Endodermal cell (in vitro differentiated cells): ENCODE measurements at regions not wholly inside any gene's neighbourhood (a gene's known extent, or its start where the extent isn't known, plus 50 kb on each side); places are given as distances from the start of the nearest gene placed in this dataset.

ENCODE experiments used
- DNase-seq: peaks from one replicate; pipeline ENCODE4 v3.0.0-alpha.2; 2017
- H3K27ac ChIP-seq: 2 replicates; pipeline ENCODE4 v1.5.1; 2013; ENCODE audit warnings: mild to moderate bottlenecking, low read depth, low read length, moderate library complexity
- H3K27me3 ChIP-seq: 2 replicates; pipeline ENCODE4 v1.6.1; 2013; ENCODE audit warnings: mild to moderate bottlenecking, low read length, moderate library complexity; ENCODE audit not compliant: insufficient read depth, control insufficient read depth, poor library complexity, severe bottlenecking
- H3K36me3 ChIP-seq: 2 replicates; pipeline ENCODE4 v1.7.0; 2013; ENCODE audit warnings: mild to moderate bottlenecking, low read length, moderate library complexity; ENCODE audit not compliant: control insufficient read depth, insufficient read depth
- H3K4me1 ChIP-seq: one replicate; pipeline ENCODE4 v1.7.0; 2013; ENCODE audit warnings: low read length; ENCODE audit not compliant: control insufficient read depth, insufficient read depth
- H3K4me3 ChIP-seq: 2 replicates; pipeline ENCODE4 v1.5.1; 2013; ENCODE audit warnings: mild to moderate bottlenecking, low read length, moderate library complexity
- H3K9ac ChIP-seq: 2 replicates; pipeline ENCODE4 v1.6.1; 2013; ENCODE audit warnings: mild to moderate bottlenecking, low read length, moderate library complexity; ENCODE audit not compliant: poor library complexity, severe bottlenecking; ENCODE audit errors: extremely low read depth
- H3K9me3 ChIP-seq: 2 replicates; pipeline ENCODE4 v1.6.1; 2013; ENCODE audit warnings: mild to moderate bottlenecking, low read length, moderate library complexity; ENCODE audit not compliant: control insufficient read depth
- H3K27ac Mint-ChIP-seq: 2 replicates; pipeline ENCODE4 v1.8.0; 2020; ENCODE audit warnings: mixed read lengths
- H3K27me3 Mint-ChIP-seq: 2 replicates; pipeline ENCODE4 v1.8.0; 2021; ENCODE audit warnings: mild to moderate bottlenecking, mixed read lengths; ENCODE audit not compliant: insufficient read depth
- H3K36me3 Mint-ChIP-seq: 2 replicates; pipeline ENCODE4 v1.8.0; 2020; ENCODE audit warnings: low read depth, mixed read lengths
- H3K4me1 Mint-ChIP-seq: 2 replicates; pipeline ENCODE4 v1.8.0; 2020; ENCODE audit warnings: mixed read lengths
- H3K4me3 Mint-ChIP-seq: 2 replicates; pipeline ENCODE4 v1.8.0; 2020; ENCODE audit warnings: mild to moderate bottlenecking, moderate library complexity, mixed read lengths
- H3K9me3 Mint-ChIP-seq: 2 replicates; pipeline ENCODE4 v1.8.0; 2020; ENCODE audit warnings: mild to moderate bottlenecking, mixed read lengths
- CTCF ChIP-seq: fragments of 200-600 bp; sonication (generic); conservative IDR thresholded peaks from 2 replicates; pipeline ENCODE4 v1.5.0; 2021; ENCODE audit warnings: antibody characterized with exemption, mild to moderate bottlenecking
- WGBS, 2 experiments: methylation state at CpG; one replicate each; pipeline versions ENCODE4 v1.1.5 to v1.1.7; 2013; ENCODE audit warnings: missing lambda C conversion rate in 2 of 2, mixed read lengths in 1 of 2; ENCODE audit not compliant: insufficient coverage in 1 of 2, insufficient read length in 1 of 2; 5-methylcytosine and 5-hydroxymethylcytosine counted together

- Histone ChIP-seq H3K36me3 (no peaks in the 10 kb centered on the region), H3K27me3 (no peaks in the 10 kb centered on the region), H3K27ac (no peak overlapping the region), H3K9ac (no peak overlapping the region), H3K4me1 (peaks cover 5% of the 10 kb centered on the region), H3K9me3 (no peaks in the 10 kb centered on the region), H3K4me3 (no peak overlapping the region)
- no peak for DNase-seq
- H3K27ac Mint-ChIP-seq, result no peak overlapping the region
- peaks cover 21% of the 10 kb centered on the region for H3K4me1 Mint-ChIP-seq
- H3K4me3 Mint-ChIP-seq, result no peak overlapping the region
- no peaks in the 10 kb centered on the region for H3K27me3 Mint-ChIP-seq
- H3K36me3 Mint-ChIP-seq, result no peaks in the 10 kb centered on the region
- no peaks in the 10 kb centered on the region for H3K9me3 Mint-ChIP-seq
- TF ChIP-seq CTCF, result no peak
- 72 to 94% methylated on average over 2 to 5 of the region's 5 CpGs for WGBS, 2 experiments
Observed at GRCh38 chr6:23334360-23334759, 765.0 kb downstream of the HDGFL1 start.

GRCh38 chr6:23335894-23336293 is 766.5 kb downstream of the HDGFL1 start:
- no peak overlapping the region for H3K27ac ChIP-seq
- no peaks in the 10 kb centered on the region for H3K27me3 ChIP-seq
- H3K27me3 Mint-ChIP-seq, result no peaks in the 10 kb centered on the region
- no peak overlapping the region for H3K27ac Mint-ChIP-seq
- no peak overlapping the region for H3K9ac ChIP-seq
- H3K9me3 Mint-ChIP-seq, result no peaks in the 10 kb centered on the region
- no peaks in the 10 kb centered on the region for H3K36me3 ChIP-seq
- peaks cover 5% of the 10 kb centered on the region for H3K4me1 ChIP-seq
- TF ChIP-seq CTCF, result no peak
- DNase-seq, result no peak
- no peak overlapping the region for H3K4me3 ChIP-seq
- H3K36me3 Mint-ChIP-seq, result no peaks in the 10 kb centered on the region
- no peak overlapping the region for H3K4me3 Mint-ChIP-seq
- WGBS, 2 experiments, result 94% methylated on average over 2 of the region's 2 CpGs; no CpG with 5 or more reads in 1 of the 2 experiments
- H3K9me3 ChIP-seq, result no peaks in the 10 kb centered on the region
- peaks cover 21% of the 10 kb centered on the region for H3K4me1 Mint-ChIP-seq

DNA sequence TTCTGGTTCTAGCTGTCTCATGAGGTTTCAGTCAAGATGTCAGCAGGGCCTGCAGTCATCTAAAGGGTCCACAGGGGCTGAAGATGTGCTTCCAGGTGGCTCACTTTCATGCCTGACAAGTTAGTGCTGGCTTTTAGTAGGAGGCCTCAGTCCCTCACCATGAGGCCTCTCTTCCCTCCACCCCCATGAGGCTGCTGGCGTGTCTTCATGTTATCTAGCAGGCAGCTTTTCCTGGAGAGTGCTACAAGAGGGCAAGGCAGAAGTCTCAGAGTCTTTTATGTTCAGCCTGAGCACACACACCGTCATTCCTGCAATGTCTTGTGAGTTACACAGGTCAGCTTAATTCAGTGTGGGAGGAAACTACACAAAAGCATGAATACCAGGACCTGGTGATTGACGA is 769.9 kb downstream of the HDGFL1 start:
- WGBS, 2 experiments, result 75 to 88% methylated on average over 2 to 3 of the region's 3 CpGs
- no peaks in the 10 kb centered on the region for H3K36me3 Mint-ChIP-seq
- peaks cover 5% of the 10 kb centered on the region for H3K4me1 ChIP-seq
- no peak overlapping the region for H3K27ac ChIP-seq
- no peaks in the 10 kb centered on the region for H3K9me3 ChIP-seq
- no peak overlapping the region for H3K4me3 ChIP-seq
- H3K27me3 ChIP-seq, result no peaks in the 10 kb centered on the region
- DNase-seq, result peak; percentile 53
- peaks cover 11% of the 10 kb centered on the region for H3K9me3 Mint-ChIP-seq
- no peaks in the 10 kb centered on the region for H3K36me3 ChIP-seq
- no peak overlapping the region for H3K27ac Mint-ChIP-seq
- no peak overlapping the region for H3K4me3 Mint-ChIP-seq
- peaks cover 21% of the 10 kb centered on the region for H3K4me1 Mint-ChIP-seq
- TF ChIP-seq CTCF, result no peak
- H3K9ac ChIP-seq, result no peak overlapping the region
- H3K27me3 Mint-ChIP-seq, result no peaks in the 10 kb centered on the region
